ENCODE measurements at regions not wholly inside any gene's neighbourhood (a gene's known extent, or its start where the extent isn't known, plus 50 kb on each side); places are given as distances from the start of the nearest gene placed in this dataset.

- TF ChIP-seq, protein P1, sequence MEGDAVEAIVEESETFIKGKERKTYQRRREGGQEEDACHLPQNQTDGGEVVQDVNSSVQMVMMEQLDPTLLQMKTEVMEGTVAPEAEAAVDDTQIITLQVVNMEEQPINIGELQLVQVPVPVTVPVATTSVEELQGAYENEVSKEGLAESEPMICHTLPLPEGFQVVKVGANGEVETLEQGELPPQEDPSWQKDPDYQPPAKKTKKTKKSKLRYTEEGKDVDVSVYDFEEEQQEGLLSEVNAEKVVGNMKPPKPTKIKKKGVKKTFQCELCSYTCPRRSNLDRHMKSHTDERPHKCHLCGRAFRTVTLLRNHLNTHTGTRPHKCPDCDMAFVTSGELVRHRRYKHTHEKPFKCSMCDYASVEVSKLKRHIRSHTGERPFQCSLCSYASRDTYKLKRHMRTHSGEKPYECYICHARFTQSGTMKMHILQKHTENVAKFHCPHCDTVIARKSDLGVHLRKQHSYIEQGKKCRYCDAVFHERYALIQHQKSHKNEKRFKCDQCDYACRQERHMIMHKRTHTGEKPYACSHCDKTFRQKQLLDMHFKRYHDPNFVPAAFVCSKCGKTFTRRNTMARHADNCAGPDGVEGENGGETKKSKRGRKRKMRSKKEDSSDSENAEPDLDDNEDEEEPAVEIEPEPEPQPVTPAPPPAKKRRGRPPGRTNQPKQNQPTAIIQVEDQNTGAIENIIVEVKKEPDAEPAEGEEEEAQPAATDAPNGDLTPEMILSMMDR (IDR thresholded peaks at IDR 0.05; ENCODE audit: low read depth, low read length), result no peak
- TF ChIP-seq, protein P2, sequence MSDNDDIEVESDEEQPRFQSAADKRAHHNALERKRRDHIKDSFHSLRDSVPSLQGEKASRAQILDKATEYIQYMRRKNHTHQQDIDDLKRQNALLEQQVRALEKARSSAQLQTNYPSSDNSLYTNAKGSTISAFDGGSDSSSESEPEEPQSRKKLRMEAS (IDR thresholded peaks at IDR 0.05; ENCODE audit: low read depth, low read length), result no peak
- TF ChIP-seq POLR2A (IDR thresholded peaks at IDR 0.05; ENCODE audit: extremely low read depth, insufficient read length), result no peak
These were observed 183.5 kb upstream of the GDNF start for GRCh38 chr5:38023371-38023770.
